ENCODE measurements at regions not wholly inside any gene's neighbourhood (a gene's known extent, or its start where the extent isn't known, plus 50 kb on each side); places are given as distances from the start of the nearest gene placed in this dataset.

DNA sequence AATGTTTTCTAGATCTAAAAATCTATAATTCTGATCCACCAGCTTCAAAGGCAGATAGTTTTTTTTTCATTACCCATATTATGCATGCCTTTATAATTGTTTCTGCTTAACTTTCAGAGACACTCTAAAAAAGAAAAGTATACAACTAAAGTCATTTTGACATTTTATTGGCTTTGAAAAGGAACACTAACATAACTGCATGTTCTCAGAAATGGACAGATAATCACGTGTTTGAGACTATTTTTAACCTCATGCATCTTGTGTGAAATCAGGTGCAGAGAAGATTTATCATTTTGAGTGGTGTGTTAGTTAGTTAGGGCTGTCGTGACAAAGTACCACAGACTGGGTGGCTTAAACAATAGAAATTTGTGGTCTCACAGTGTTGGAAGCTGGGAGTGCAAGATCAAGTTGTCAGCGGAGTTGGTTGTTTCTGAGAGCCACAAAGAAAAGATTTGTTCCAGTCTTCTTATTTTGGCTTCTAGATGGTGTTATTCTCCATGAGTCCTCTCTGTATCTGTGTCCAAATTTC lies 841.4 kb upstream of the LRATD1 start:
- TF ChIP-seq CTCF (IDR thresholded peaks at IDR 0.05) (no peak), POLR2A (IDR thresholded peaks at IDR 0.05) (no peak)

Measured in Peyer's patch (tissue), 4 donors.